Erythroblast (primary cell): ENCODE measurements at regions not wholly inside any gene's neighbourhood (a gene's known extent, or its start where the extent isn't known, plus 50 kb on each side); places are given as distances from the start of the nearest gene placed in this dataset.

Experiments used
- GATA1 ChIP-seq: IDR thresholded peaks from 2 replicates; pipeline ENCODE4 v1.6.1; 2011; ENCODE audit warnings: low read depth, mild to moderate bottlenecking, control low read depth, low read length, moderate library complexity
- POLR2A ChIP-seq: IDR thresholded peaks from 2 replicates; pipeline ENCODE4 v1.6.1; 2011; ENCODE audit warnings: mild to moderate bottlenecking, low read length

- TF ChIP-seq POLR2A (no peak), GATA1 (no peak)
Observed at GRCh38 chr4:131113704-131114103, 2017.8 kb downstream of the C4orf33 start.
